Astrocyte (in vitro differentiated cells and primary cell): ENCODE measurements at regions not wholly inside any gene's neighbourhood (a gene's known extent, or its start where the extent isn't known, plus 50 kb on each side); places are given as distances from the start of the nearest gene placed in this dataset.

ENCODE experiments used
- DNase-seq: peaks from one replicate; pipeline ENCODE4 v3.0.0-alpha.2; 2010; ENCODE audit warnings: low read depth
- FAIRE-seq: peaks from 2 replicates; lab custom pipeline; 2011; peaks lifted over from hg19 to GRCh38; lab: Jason Lieb, UNC
- H2AFZ ChIP-seq: 2 replicates; pipeline ENCODE4 v1.6.0; 2012; ENCODE audit warnings: low read depth, low read length, inconsistent platforms
- H3K27ac ChIP-seq: 2 replicates; pipeline ENCODE4 v1.5.1; 2011; ENCODE audit warnings: low read depth, low read length, inconsistent platforms
- H3K27me3 ChIP-seq: 2 replicates; pipeline ENCODE4 v1.6.0; 2011; ENCODE audit warnings: low read length, inconsistent platforms; ENCODE audit not compliant: insufficient read depth
- H3K36me3 ChIP-seq: 2 replicates; pipeline ENCODE4 v1.5.1; 2011; ENCODE audit warnings: low read length, inconsistent platforms; ENCODE audit not compliant: insufficient read depth
- H3K4me1 ChIP-seq: 2 replicates; pipeline ENCODE4 v1.5.1; 2011; ENCODE audit warnings: low read length, inconsistent platforms; ENCODE audit not compliant: insufficient read depth
- H3K4me2 ChIP-seq: 2 replicates; pipeline ENCODE4 v1.6.0; 2012; ENCODE audit warnings: low read length, inconsistent platforms
- H3K4me3 ChIP-seq: 2 replicates; pipeline ENCODE4 v1.5.1; 2011; ENCODE audit warnings: low read depth, mild to moderate bottlenecking, low read length, inconsistent platforms; ENCODE audit not compliant: insufficient read depth
- H3K79me2 ChIP-seq: 2 replicates; pipeline ENCODE4 v1.6.0; 2012; ENCODE audit warnings: mild to moderate bottlenecking, low read length, inconsistent platforms; ENCODE audit not compliant: insufficient read depth
- H3K9ac ChIP-seq: 2 replicates; pipeline ENCODE4 v1.6.0; 2012; ENCODE audit warnings: mild to moderate bottlenecking, low read length, inconsistent platforms
- H3K9me3 ChIP-seq: 2 replicates; pipeline ENCODE4 v1.5.1; 2012; ENCODE audit warnings: low read depth, mild to moderate bottlenecking, low read length, inconsistent platforms; ENCODE audit not compliant: insufficient read depth
- H4K20me1 ChIP-seq: 2 replicates; pipeline ENCODE4 v1.6.0; 2012; ENCODE audit warnings: low read length, inconsistent platforms; ENCODE audit not compliant: insufficient read depth
- H3K27ac Mint-ChIP-seq: one replicate; pipeline ENCODE4 v1.8.0; 2021; ENCODE audit warnings: mild to moderate bottlenecking, mixed read lengths; ENCODE audit not compliant: unreplicated experiment
- H3K27me3 Mint-ChIP-seq: one replicate; pipeline ENCODE4 v1.8.0; 2021; ENCODE audit warnings: low read depth, mixed read lengths; ENCODE audit not compliant: unreplicated experiment
- H3K36me3 Mint-ChIP-seq: one replicate; pipeline ENCODE4 v1.8.0; 2021; ENCODE audit warnings: low read depth, mixed read lengths; ENCODE audit not compliant: unreplicated experiment
- H3K4me1 Mint-ChIP-seq: one replicate; pipeline ENCODE4 v1.8.0; 2021; ENCODE audit warnings: low read depth, mixed read lengths; ENCODE audit not compliant: unreplicated experiment
- H3K4me3 Mint-ChIP-seq: one replicate; pipeline ENCODE4 v1.8.0; 2021; ENCODE audit warnings: mild to moderate bottlenecking, moderate library complexity, mixed read lengths; ENCODE audit not compliant: unreplicated experiment
- H3K9me3 Mint-ChIP-seq: one replicate; pipeline ENCODE4 v1.8.0; 2021; ENCODE audit warnings: mild to moderate bottlenecking, mixed read lengths; ENCODE audit not compliant: unreplicated experiment
- CTCF ChIP-seq: IDR thresholded peaks from 2 replicates; pipeline ENCODE4 v1.5.1; 2011; ENCODE audit warnings: low read depth, mild to moderate bottlenecking, inconsistent platforms, low read length, moderate library complexity; ENCODE audit not compliant: insufficient read depth
- EZH2 ChIP-seq: IDR thresholded peaks from 2 replicates; pipeline ENCODE4 v1.6.1; 2012; ENCODE audit warnings: mild to moderate bottlenecking, low read length, inconsistent platforms; ENCODE audit not compliant: insufficient read depth

DNA sequence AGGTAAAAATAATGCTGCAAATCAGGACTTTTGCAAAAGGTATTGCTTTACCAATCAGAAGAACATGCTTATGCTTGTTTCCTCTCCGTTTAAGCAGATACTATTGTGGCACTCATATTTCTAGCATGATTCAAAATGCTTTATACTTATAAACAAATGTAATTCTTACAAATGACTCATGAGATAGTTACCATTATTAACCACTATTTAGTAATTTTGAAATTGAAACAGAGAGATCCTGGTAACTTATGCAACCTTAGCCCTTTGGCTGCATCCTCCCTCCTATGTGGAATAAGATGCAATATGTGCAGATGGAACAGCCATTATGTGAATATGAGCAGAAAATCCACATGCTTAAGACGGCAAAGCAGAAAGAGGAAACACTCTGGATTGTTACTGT, 164.7 kb downstream of the PCDH18 start:
- H3K4me3 Mint-ChIP-seq: no peak overlapping the region
- Histone ChIP-seq H3K27ac (no peak overlapping the region), H3K9me3 (no peaks in the 10 kb centered on the region), H3K27me3 (no peaks in the 10 kb centered on the region), H2AFZ (no peak overlapping the region), H3K9ac (no peak overlapping the region), H3K36me3 (no peaks in the 10 kb centered on the region), H4K20me1 (no peaks in the 10 kb centered on the region), H3K4me2 (no peak overlapping the region), H3K4me1 (peaks cover 2% of the 10 kb centered on the region), H3K79me2 (no peaks in the 10 kb centered on the region), H3K4me3 (no peak overlapping the region)
- FAIRE-seq: no peak
- no peak for DNase-seq
- H3K27me3 Mint-ChIP-seq: no peaks in the 10 kb centered on the region
- no peak overlapping the region for H3K27ac Mint-ChIP-seq
- no peaks in the 10 kb centered on the region for H3K36me3 Mint-ChIP-seq
- peaks cover 2% of the 10 kb centered on the region for H3K9me3 Mint-ChIP-seq
- TF ChIP-seq CTCF: no peak
- no peak for TF ChIP-seq EZH2
- H3K4me1 Mint-ChIP-seq: peaks cover 6% of the 10 kb centered on the region

GRCh38 chr4:137363496-137363895, 168.8 kb downstream of the PCDH18 start:
- H3K27me3 Mint-ChIP-seq: no peaks in the 10 kb centered on the region
- DNase-seq (no peak), FAIRE-seq (no peak)
- Histone ChIP-seq H3K9ac (no peak overlapping the region), H3K4me1 (peaks cover 3% of the 10 kb centered on the region), H3K27ac (no peak overlapping the region), H4K20me1 (no peaks in the 10 kb centered on the region), H3K27me3 (no peaks in the 10 kb centered on the region), H3K9me3 (no peaks in the 10 kb centered on the region), H2AFZ (no peak overlapping the region), H3K36me3 (no peaks in the 10 kb centered on the region), H3K79me2 (no peaks in the 10 kb centered on the region), H3K4me2 (no peak overlapping the region), H3K4me3 (no peak overlapping the region)
- TF ChIP-seq CTCF (no peak), EZH2 (no peak)
- H3K4me1 Mint-ChIP-seq: peaks cover 3% of the 10 kb centered on the region
- no peak overlapping the region for H3K27ac Mint-ChIP-seq
- no peaks in the 10 kb centered on the region for H3K36me3 Mint-ChIP-seq
- no peak overlapping the region for H3K4me3 Mint-ChIP-seq
- peaks cover 2% of the 10 kb centered on the region for H3K9me3 Mint-ChIP-seq

- Histone ChIP-seq H3K4me2 (no peak overlapping the region), H2AFZ (no peak overlapping the region), H3K9me3 (no peaks in the 10 kb centered on the region), H3K4me1 (peaks cover 3% of the 10 kb centered on the region), H4K20me1 (no peaks in the 10 kb centered on the region), H3K4me3 (no peak overlapping the region), H3K9ac (no peak overlapping the region), H3K79me2 (no peaks in the 10 kb centered on the region), H3K27ac (no peak overlapping the region), H3K27me3 (no peaks in the 10 kb centered on the region), H3K36me3 (no peaks in the 10 kb centered on the region)
- Mint-ChIP-seq H3K4me1 (peaks cover 3% of the 10 kb centered on the region), H3K36me3 (no peaks in the 10 kb centered on the region), H3K9me3 (peaks cover 2% of the 10 kb centered on the region), H3K27ac (no peak overlapping the region), H3K27me3 (no peaks in the 10 kb centered on the region), H3K4me3 (no peak overlapping the region)
- TF ChIP-seq CTCF (no peak), EZH2 (no peak)
- DNase-seq (peak; percentile 42), FAIRE-seq (peak; percentile 37)
Measured at GRCh38 chr4:137361756-137362470, 170.4 kb downstream of the PCDH18 start.
